Karpas-422 (cell line): ENCODE measurements at regions not wholly inside any gene's neighbourhood (a gene's known extent, or its start where the extent isn't known, plus 50 kb on each side); places are given as distances from the start of the nearest gene placed in this dataset.
A peak's percentile ranks its signal among the peaks of the same experiment; 100 is the strongest.

Experiments used
- DNase-seq: peaks from one replicate; pipeline ENCODE4 v3.0.0-alpha.2; 2015
- H2AFZ ChIP-seq: fragments of 200-600 bp; sonication (generic); 2 replicates; pipeline ENCODE4 v1.6.1; 2014; ENCODE audit warnings: antibody characterized with exemption, low read length, mixed read lengths
- H3K27ac ChIP-seq: fragments of 200-600 bp; sonication (generic); 2 replicates; pipeline ENCODE4 v1.5.1; 2014; ENCODE audit warnings: mild to moderate bottlenecking, low read length, moderate library complexity
- H3K27me3 ChIP-seq: fragments of 200-600 bp; sonication (generic); 2 replicates; pipeline ENCODE4 v1.6.1; 2014; ENCODE audit warnings: low read length, mixed read lengths
- H3K36me3 ChIP-seq: fragments of 200-600 bp; sonication (generic); 2 replicates; pipeline ENCODE4 v1.6.1; 2014; ENCODE audit warnings: low read length, mixed read lengths; ENCODE audit not compliant: insufficient read depth
- H3K4me1 ChIP-seq: fragments of 200-600 bp; sonication (generic); 2 replicates; pipeline ENCODE4 v1.6.1; 2014; ENCODE audit warnings: mild to moderate bottlenecking, low read length, mixed read lengths
- H3K4me2 ChIP-seq: fragments of 200-600 bp; sonication (generic); 2 replicates; pipeline ENCODE4 v1.6.1; 2014; ENCODE audit warnings: low read length, low read depth, mild to moderate bottlenecking; ENCODE audit not compliant: poor library complexity, severe bottlenecking
- H3K4me3 ChIP-seq: fragments of 200-600 bp; sonication (generic); 2 replicates; pipeline ENCODE4 v1.5.1; 2014; ENCODE audit warnings: mild to moderate bottlenecking, antibody characterized with exemption, low read length, mixed read lengths
- H3K79me2 ChIP-seq: fragments of 200-600 bp; sonication (generic); 2 replicates; pipeline ENCODE4 v1.6.1; 2014; ENCODE audit warnings: mild to moderate bottlenecking, low read length, mixed read lengths
- H3K9ac ChIP-seq: fragments of 200-600 bp; sonication (generic); 2 replicates; pipeline ENCODE4 v1.6.0; 2014; ENCODE audit warnings: low read length
- H3K9me2 ChIP-seq: fragments of 200-600 bp; sonication (generic), shearing (Covaris generic); replicated peaks from 2 replicates; pipeline ENCODE4 v1.6.0; 2014; ENCODE audit warnings: mild to moderate bottlenecking, low read length, moderate library complexity; ENCODE audit not compliant: insufficient read depth
- H3K9me3 ChIP-seq: fragments of 300-700, 200-600 bp; sonication (generic); 2 replicates; pipeline ENCODE4 v1.6.1; 2014; ENCODE audit warnings: low read length, mixed read lengths
- H4K20me1 ChIP-seq: fragments of 200-600 bp; sonication (generic); 2 replicates; pipeline ENCODE4 v1.6.1; 2014; ENCODE audit warnings: mild to moderate bottlenecking, antibody characterized with exemption, low read length, low read depth; ENCODE audit not compliant: insufficient read depth

DNA sequence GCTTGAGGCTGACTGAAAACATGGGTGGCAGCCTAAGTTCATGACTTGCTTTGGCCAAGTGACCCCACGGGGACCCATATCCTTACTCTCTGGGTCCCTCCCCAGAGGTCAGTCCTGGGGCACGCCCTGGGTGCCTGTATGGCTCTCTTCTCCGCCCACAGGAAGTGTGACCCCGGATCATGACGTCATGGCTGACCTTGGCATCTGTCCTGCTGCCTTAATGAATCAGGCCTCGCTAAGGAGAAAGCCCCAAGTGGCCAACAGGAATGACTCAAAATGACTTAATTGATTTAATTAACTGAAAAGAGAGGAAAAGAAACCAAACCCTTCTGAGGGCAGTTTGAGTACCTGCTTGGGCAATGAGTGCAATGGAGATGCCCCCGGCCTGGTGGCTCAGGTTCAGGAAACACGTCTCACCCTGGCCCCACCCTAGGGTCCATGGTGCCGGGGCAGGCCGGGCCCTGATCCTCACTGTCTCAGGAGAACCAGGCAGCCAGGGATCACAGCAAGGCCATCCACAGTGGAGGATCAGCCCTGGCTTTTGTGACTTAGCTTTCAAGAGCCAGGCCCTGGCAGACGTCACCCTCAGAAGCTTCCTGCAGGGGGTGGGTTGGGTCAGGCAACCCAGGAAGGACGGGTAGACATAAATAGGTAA, 112.0 kb downstream of the CYP26B1 start:
- Histone ChIP-seq H2AFZ (0 out of 2 replicates have a peak overlapping the region, but pooled peaks have one; percentile 19), H3K9ac (no peak overlapping the region), H3K27me3 (no peaks in the 10 kb centered on the region), H4K20me1 (no peaks in the 10 kb centered on the region), H3K4me3 (no peak overlapping the region), H3K79me2 (no peaks in the 10 kb centered on the region), H3K36me3 (no peaks in the 10 kb centered on the region), H3K9me2 (no peaks in the 10 kb centered on the region), H3K4me1 (no peaks in the 10 kb centered on the region), H3K4me2 (no peak overlapping the region), H3K27ac (no peak overlapping the region), H3K9me3 (no peaks in the 10 kb centered on the region)
- no peak for DNase-seq

DNA sequence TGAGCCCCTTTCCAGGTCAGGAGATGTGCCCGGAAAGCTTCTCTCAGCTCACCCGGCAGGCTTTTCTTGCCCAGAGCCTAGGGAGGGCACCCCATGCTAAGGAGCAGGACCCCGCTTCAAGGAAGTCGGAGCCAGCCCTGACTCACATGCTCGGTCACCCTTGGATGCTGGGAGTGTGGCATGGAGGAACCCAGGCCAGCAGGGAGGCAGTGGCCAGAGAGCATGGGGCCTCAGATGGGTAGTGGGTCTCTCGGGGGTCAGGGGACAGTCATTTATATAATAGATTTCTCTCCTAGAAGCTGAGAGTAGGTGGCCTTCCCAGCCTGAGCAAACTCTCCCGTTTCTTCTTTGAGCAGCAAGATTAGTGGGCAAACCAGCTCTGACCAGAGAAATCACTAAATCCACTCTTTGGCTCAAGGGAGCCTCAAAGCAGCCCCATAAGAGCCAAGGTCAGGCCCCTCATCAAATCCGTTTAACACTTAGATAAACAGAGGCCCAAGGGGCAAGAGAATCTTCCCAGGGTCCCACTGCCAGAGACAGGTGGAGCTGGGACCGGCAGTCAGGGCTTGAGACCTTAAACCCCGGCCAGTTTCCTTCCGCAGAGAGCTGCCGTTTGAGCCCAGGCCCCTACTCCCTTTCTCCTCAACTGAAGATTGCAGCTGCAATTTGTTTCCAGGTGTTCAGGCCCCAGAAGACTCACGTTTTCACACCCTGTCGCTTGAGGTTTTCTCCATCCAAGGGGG, 113.1 kb downstream of the CYP26B1 start:
- no peak for DNase-seq
- Histone ChIP-seq H3K4me2 (no peak overlapping the region), H3K79me2 (no peaks in the 10 kb centered on the region), H3K9me2 (no peaks in the 10 kb centered on the region), H3K27ac (no peak overlapping the region), H3K4me3 (no peak overlapping the region), H3K9me3 (no peaks in the 10 kb centered on the region), H3K36me3 (no peaks in the 10 kb centered on the region), H2AFZ (no peak overlapping the region), H3K9ac (no peak overlapping the region), H4K20me1 (no peaks in the 10 kb centered on the region), H3K27me3 (no peaks in the 10 kb centered on the region), H3K4me1 (no peaks in the 10 kb centered on the region)

DNA sequence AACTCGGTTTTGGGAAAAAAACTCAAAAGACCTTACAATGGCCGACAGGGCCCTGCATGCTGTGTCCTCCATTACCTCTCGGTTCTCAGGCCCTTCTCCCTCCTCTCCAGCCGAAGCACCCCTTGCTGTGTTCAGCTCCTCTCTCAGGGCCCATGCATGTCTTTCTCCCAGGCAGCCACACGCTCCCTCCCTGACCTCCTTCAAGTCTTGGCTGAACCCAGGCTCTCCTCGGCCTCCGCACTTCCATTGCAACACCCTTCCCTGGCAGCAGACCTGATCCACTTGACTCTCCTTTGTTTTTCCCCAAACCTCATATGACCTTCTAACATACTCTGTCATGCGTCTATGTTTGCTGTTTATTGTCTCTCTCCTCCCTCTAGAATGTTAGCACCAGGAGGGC, 114.0 kb downstream of the CYP26B1 start:
- Histone ChIP-seq H2AFZ (no peak overlapping the region), H3K4me2 (no peak overlapping the region), H4K20me1 (no peaks in the 10 kb centered on the region), H3K27me3 (no peaks in the 10 kb centered on the region), H3K4me1 (no peaks in the 10 kb centered on the region), H3K27ac (no peak overlapping the region), H3K36me3 (no peaks in the 10 kb centered on the region), H3K9me3 (no peaks in the 10 kb centered on the region), H3K9me2 (no peaks in the 10 kb centered on the region), H3K79me2 (no peaks in the 10 kb centered on the region), H3K9ac (no peak overlapping the region), H3K4me3 (no peak overlapping the region)
- DNase-seq: no peak

DNA sequence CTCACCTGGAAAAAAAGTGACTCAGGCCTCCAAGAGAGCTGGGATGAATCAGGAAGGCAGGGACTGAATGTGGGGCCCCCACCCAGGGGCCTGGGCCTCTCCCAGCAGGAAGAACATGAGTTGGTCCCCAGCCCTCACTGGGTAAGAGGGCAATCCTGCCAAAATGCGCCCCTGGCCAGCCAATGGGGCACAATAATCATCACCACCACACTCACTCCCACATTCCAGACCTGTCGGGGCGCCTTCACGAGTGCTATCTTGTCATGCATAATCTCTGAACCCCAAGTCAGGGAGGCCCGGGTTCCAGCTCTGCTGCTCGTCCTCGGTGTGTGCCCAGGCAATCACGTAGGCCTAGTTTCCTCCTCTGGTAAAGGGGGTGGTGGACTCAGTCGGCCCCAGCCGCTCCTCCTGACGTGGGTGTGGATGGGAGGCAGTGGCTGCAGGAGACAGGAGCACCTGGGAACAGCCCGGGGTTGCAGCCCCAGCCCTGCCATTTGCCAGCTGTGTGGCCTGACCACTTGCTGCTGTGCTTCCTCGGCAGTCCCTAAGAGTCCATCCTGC, 115.1 kb downstream of the CYP26B1 start:
- no peaks in the 10 kb centered on the region for H3K4me1 ChIP-seq
- H4K20me1 ChIP-seq: no peaks in the 10 kb centered on the region
- H3K27ac ChIP-seq: no peak overlapping the region
- H3K9ac ChIP-seq: no peak overlapping the region
- no peak overlapping the region for H3K4me3 ChIP-seq
- no peak overlapping the region for H3K4me2 ChIP-seq
- DNase-seq: no peak
- no peaks in the 10 kb centered on the region for H3K9me2 ChIP-seq
- no peaks in the 10 kb centered on the region for H3K9me3 ChIP-seq
- H3K79me2 ChIP-seq: no peaks in the 10 kb centered on the region
- no peaks in the 10 kb centered on the region for H3K27me3 ChIP-seq
- H2AFZ ChIP-seq: no peak overlapping the region
- H3K36me3 ChIP-seq: no peaks in the 10 kb centered on the region

DNA sequence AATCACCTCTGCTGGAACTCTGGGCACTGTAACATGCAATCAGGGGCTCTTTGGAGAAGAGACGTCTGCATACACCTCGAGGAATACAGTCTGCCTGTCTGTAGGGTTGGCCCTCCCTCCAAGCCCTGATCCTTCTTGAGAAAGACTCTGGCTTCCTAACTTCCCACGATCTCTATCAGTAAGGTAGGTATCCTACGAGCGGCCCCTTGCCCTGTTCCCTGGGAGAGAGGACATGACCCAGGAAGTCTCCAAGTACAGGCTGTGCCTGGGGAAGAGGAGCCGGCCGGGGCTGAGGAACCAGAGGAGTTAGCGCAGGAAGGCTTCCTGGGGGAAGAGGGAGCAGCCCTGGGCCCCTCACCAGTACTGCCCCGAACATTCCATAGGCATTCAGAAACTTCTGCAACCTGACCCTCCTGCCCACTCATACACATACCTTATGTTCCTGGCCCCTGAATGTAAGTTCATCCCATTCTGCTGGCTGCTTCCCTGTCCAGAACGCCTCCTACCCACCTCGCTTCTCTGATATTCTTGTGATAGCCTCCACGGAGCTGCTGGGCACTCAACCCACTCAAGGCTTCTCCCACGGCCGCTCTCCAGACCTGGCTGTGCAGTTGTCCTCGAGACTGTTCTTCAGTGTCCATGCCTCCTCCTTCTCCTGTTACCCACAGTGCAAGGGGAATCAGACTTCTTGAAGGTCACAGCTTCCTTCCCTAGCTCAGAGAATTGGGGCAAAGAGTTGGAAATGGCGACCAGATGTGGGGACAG, 116.1 kb downstream of the CYP26B1 start:
- Histone ChIP-seq H3K4me1 (no peaks in the 10 kb centered on the region), H3K4me3 (no peak overlapping the region), H2AFZ (no peak overlapping the region), H3K27ac (no peak overlapping the region), H3K9ac (no peak overlapping the region), H4K20me1 (no peaks in the 10 kb centered on the region), H3K36me3 (no peaks in the 10 kb centered on the region), H3K9me3 (no peaks in the 10 kb centered on the region), H3K79me2 (no peaks in the 10 kb centered on the region), H3K9me2 (no peaks in the 10 kb centered on the region), H3K27me3 (no peaks in the 10 kb centered on the region), H3K4me2 (no peak overlapping the region)
- DNase-seq: no peak

DNA sequence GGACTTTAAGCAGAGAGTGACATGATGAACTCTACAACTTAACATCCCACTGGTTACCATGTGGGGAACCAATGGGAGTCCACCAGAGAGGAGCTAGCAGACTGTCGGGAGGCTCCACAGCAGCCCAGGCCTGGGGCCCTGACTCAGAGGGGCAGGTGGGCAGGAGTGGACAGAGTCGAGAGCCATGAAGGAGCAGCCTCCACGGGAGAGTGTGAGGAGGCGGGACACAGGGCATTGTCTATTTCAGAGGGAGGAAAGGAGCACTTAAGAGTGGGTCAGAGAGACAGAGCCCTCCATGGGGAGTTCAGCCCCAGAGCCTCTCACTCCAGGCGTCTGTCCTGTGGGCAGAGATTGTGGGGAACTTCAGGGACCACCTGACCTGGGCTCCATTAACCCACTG, 118.7 kb downstream of the CYP26B1 start:
- Histone ChIP-seq H3K27me3 (no peaks in the 10 kb centered on the region), H3K79me2 (no peaks in the 10 kb centered on the region), H3K27ac (no peak overlapping the region), H3K4me2 (no peak overlapping the region), H4K20me1 (no peaks in the 10 kb centered on the region), H3K9ac (no peak overlapping the region), H3K9me2 (no peaks in the 10 kb centered on the region), H3K36me3 (no peaks in the 10 kb centered on the region), H2AFZ (no peak overlapping the region), H3K4me1 (no peaks in the 10 kb centered on the region), H3K9me3 (no peaks in the 10 kb centered on the region), H3K4me3 (no peak overlapping the region)
- no peak for DNase-seq

DNA sequence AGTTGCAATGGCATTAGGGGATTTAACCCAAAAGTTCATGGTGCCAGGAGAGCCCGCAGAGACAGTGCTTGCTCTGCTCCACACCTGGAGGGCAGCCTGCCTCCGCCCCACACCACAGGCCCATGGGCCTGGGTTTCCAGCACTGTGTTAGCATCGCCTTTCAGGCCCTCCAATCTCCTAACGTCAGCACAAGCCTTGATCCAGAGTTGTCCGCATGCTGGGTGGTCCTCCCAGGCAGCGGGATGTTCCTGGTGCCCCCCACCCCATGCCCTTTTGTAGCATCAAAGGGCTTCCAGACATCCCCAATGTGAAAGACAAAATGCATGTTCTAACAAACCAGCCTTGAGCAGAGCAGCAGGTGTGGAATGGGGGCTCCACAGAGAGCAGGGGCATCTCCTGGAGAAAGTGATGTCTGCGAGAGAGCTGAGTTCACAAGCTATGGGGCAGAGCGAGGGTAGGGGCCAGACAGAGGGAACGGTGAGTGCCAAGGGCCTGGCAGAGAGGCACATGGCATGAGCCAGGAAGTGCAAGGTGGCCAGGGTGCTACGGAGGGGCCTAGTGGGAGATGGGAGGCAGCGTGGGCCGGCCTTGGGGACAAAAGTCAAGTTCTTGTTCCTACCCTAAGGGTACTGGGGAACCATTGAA, 119.2 kb downstream of the CYP26B1 start:
- Histone ChIP-seq H3K36me3 (no peaks in the 10 kb centered on the region), H3K27me3 (no peaks in the 10 kb centered on the region), H4K20me1 (no peaks in the 10 kb centered on the region), H3K9me3 (no peaks in the 10 kb centered on the region), H3K4me1 (no peaks in the 10 kb centered on the region), H3K9ac (no peak overlapping the region), H3K4me2 (no peak overlapping the region), H3K9me2 (no peaks in the 10 kb centered on the region), H3K4me3 (no peak overlapping the region), H2AFZ (no peak overlapping the region), H3K79me2 (no peaks in the 10 kb centered on the region), H3K27ac (no peak overlapping the region)
- DNase-seq: no peak
